ENCODE measurements at regions not wholly inside any gene's neighbourhood (a gene's known extent, or its start where the extent isn't known, plus 50 kb on each side); places are given as distances from the start of the nearest gene placed in this dataset.

DNA sequence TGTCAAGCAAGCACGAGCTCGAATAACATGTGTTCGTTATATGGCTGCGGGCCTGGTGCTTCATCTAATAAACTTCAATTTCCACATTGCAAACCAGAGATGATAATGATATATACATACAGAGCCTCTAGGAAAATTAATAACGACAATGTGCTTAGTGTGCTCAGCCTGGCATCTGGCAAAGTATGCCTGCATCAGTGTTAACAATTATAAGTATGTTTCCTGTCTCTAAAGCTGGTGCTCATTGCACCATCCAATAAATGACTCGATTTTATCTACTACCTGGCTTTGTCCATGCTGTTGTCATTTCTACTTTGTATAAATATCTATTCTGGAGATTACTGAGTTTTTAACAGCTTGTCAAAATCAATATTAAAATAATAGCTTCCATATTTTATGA is 1402.6 kb downstream of the MRPL39 start:
- no peak for DNase-seq

DNA sequence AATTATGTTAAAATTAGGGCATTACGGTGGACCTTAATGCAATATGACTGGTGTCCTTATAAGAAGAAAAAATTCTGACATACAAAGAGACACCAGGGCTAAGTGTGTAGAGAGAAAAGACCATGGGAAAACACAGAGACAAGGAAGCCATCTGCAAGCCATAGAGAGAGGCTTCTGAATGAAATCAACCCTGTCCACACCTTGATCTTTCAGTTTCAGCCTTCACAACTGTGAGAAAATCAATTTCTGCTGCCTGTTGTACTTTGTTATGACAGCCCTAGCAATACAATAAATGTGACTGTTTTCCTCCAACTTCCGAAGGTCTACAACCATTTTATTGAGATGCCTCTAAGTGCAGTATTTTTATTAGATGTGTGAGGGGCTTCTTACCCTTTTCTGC is 1407.2 kb downstream of the MRPL39 start:
- DNase-seq = no peak

DNA sequence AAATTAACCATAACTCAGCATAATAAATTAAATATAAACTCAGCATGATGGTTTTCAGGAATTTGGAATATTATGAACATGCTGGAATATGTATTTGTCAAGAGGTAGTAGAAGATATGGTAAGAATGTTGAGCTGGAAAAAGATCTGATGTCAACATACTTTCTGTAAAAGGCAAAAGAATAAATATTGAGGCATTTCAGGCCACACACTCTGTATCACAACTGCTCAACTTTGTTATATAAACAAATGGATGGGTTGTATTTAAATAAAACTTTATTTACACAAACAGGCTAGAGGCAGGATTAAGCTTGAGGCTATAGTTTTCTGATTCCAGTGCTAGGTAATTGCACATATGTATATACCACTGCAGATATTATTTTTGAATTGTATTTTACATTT is 1409.4 kb downstream of the MRPL39 start:
- no peak for DNase-seq

DNA sequence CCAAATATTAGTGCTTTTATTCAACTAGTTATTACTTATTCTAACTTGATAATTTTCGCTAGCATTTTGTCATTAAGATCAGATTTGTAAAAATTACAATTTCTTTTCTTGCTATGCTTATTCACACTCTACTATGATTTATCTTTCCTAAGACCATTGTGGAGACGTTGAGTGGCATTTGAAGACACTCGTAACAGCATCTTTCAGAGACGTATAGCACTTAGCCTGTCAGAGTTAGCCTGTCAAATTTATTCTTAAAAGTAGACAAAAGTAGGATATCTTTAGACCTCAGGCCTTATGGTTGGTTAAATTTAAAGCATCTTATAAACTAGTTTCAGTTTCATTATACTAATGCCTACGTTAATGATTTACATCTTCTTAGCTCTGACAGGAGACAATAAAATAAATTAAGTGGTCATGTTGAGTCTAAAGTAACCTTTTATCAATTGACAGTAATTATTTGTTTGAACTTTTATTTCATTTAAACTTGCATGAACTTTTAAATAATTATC is 1410.1 kb downstream of the MRPL39 start:
- DNase-seq = no peak

DNA sequence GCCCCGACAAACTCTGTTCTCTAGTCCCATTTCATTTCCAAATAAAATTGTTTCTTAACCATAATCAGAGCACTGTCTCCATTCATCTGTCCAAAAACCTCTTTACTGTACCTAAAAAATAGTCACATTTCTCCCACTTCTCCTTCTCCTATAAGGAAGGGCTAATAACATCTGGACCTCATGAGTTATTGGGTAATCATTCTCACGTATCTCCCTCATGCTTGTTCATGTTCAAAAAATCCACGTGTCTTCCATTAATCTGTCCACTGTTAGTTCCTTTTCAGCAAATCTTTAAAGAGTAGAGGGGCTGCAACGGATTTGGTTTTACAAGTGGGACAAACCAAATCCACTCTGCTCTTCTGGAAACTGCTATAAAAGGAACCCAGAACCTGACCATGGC is 1418.8 kb downstream of the MRPL39 start:
- DNase-seq = no peak

DNA sequence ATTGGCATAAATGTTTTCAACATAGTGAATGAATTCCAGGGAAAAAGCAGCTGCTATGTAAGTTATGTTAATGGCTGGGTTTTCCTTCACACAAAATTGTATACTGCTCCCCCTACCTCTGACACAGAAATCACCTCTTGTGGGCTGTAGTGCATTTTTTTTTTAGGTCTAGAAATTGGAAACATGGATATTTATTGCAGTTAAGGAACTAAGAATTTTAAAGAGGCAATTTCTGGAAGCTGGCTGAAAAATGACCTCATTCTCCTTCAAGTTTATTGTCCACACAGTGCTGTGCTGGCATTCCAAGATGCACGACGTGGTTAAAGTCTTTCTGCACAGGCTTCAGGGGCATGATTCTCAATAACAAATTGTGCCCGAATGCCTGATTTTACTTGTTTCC is 1424.2 kb downstream of the MRPL39 start:
- DNase-seq = no peak

DNA sequence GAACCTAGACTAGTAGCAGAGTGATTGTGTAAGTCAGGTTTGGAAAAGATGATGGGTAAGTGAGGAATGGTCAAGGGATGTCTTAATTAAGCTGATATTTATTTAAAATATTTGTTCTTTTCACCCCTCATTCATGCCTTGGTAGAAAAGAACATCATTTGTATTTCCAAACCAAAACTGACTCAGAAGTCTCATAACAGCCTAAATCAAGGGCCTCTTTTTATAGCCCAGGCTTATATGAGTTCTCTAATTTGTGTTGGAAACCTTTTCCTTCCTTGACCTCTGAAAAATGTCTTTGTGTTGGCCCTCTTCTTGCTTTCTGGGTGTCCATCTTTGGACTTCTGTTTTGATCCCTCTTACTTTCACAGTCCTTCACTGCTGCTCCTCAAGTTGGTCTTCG is 1428.2 kb downstream of the MRPL39 start:
- no peak for DNase-seq

DNA sequence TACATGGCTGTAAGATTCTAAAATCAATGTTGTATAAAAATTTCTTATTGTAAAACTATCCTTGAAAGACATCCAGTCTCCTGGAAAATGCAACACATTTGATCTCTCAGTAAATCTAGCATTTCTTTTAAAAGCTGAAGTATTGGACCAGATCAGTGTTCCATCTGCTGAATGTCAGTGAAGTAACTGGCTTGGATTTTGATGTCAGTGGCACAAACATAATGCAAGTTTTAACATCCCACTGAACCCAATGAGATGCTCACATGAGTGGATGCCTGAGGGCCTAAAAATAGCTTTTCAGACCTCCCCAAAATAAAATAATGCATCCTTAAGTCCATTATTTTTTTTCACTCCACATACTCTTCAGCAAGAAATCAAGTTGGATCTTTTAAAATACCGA is 1432.2 kb downstream of the MRPL39 start:
- no peak for DNase-seq

DNA sequence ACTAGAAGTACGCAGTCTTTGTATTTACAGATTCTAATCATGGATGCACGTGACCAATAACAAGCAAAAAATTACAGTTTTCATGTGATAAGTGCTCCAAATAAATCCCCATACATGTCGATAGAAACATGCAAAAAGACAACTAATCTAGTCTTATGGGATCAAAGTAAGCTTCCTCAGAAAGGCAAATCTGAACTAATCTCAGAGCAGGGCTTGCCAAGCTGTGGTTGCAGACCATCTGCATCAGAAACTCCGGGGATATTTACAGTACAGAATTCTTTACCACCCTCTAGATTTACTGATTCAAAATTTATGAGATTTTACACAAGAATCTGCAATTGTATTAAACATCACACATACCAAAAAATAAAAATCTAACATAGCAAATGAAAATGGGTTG is 1435.5 kb downstream of the MRPL39 start:
- DNase-seq = no peak

DNA sequence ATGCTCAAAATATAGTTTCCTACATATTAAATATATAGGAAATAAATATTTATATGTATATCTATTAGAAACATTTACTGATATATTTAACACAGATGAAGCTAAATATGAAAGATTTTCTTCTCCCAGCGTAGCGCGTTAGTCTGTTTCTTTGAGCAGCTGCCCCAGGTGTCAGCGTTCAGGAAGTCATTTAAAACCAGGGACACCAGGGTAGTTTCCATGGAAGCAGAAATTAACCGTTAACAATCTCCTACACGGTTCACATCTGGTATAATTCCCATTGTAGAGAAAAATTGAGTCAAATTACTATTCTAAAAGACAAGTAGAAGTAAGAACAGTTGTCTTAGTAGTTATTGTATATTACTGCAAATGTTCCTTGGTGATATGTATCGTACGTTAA is 1443.7 kb downstream of the MRPL39 start:
- DNase-seq = no peak

DNA sequence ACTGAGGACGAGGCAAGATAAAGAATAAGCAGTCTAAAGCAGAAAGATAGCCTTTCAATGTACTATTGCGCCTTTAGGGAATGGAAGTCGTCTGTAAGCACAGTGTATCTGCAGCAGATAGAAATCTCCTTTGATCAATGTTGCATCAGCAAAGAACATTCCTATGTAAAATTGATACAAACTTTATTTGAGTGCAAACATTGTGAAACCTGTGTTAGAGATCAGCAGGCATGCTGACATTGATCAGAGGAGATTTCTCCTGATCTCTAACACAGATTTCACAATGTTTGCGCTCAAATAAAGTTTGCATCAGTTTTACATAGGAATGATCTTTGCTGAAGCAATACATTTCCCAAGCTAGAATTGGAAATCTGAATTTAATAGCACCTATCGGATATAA is 1446.8 kb downstream of the MRPL39 start:
- no peak for DNase-seq

DNA sequence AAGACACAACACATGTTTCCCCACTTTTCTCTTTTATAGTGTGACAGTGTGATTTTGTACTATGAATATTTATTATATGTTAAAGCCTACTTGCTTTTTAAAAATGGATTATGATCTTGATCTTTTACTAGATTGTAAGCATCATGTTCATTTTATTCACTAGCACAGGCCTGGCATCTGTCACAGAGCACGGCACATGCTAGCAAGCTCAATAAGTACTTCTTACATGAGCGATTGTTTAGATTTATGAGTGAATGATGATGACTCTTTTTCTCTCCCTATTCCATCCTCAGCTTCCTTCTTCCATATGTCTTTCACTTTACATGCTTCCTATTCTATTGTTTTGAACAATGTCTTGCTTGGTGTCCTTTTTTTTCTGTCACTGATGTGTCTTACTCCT is 1454.1 kb downstream of the MRPL39 start:
- no peak for DNase-seq

DNA sequence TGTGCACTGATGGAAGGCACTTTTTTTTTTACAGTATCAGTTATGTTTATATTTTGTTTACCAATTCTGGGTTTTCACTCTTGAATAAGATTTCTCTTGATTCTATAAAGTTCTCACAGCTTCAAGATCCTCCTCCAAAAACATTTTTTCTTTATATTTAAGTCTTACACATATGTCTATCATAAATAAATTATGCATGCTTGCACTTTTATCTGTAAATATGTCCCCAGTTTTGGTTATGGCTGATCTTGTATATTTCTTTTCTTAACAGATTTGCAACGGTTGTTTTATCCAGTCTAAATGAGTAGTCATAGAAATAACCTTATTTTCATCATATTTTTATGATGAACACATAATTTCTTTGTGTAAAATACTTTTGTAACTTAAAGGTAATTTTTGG is 1456.5 kb downstream of the MRPL39 start:
- DNase-seq = no peak

DNA sequence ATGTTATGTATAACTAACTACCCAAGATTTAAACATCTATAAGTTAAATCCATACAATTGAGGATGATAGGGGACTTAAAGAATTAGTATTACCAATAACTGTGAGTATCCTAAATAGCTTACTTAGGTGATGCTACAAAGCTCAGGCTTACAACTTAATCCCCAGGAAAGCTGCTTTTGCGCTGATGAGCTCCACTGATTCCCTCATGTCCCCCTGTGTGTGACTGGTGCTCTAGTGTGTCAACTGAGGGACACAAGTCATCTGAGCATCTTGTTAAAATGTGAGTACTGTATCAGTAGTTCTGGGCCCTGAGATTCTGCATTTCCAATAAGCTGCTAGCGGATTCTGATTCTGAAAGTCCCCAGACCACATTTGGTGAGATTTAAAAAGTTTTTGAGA is 1458.8 kb downstream of the MRPL39 start:
- DNase-seq = no peak

DNA sequence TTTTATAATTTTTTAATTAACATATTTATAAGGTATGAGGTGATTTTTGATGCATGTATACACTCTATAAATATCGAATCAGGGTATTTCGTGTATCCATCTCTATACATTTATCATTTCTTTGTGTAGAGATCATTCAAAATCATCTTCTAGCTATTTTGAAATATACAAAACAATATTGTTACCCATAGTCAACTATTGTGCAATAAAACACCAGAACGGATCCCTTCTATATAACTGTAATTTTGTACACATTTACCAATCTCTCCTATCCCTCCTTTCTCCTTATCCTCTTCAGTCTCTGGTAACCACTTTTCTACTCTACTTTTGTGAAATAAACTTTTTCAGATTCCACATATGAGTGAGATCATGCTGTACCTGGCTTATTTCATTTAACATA is 1459.6 kb downstream of the MRPL39 start:
- DNase-seq = no peak

DNA sequence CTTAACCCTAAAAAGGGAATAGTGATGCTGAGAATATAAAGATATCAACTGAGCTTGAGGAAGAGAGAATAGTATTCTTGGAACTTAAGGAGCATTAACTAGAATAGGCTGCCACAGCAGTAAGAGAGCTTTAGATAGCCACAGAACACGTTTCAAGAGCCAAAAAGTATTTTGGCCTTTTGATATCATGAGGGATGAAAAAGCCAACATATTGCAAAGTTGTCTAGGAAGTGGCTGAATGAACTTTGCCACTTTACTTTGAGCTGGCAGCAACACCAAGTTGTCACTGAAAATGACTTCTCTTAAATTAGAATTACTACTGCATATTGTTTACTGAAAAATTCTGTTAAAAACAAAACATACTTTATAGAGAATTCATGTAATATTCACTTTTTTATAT is 1476.2 kb downstream of the MRPL39 start:
- DNase-seq = no peak

DNA sequence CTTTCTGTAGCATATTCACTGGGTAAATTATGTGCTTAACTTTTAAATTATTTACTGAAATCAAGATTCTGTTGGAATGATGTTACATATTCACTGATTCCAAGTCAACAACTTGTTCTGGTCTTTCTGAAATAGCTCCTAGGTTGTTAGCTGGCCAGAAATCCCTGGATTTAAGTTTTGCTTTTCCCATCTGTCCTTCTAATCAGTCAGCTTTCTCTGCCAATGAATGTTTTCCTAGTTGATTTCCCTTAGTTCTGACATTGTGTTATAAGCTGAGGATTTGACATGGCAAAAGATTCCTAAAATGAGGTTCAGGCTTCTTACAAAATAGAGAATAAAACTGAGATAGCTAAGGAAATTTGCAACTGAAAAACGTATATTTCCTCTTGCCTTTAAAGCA is 1479.6 kb downstream of the MRPL39 start:
- no peak for DNase-seq

DNA sequence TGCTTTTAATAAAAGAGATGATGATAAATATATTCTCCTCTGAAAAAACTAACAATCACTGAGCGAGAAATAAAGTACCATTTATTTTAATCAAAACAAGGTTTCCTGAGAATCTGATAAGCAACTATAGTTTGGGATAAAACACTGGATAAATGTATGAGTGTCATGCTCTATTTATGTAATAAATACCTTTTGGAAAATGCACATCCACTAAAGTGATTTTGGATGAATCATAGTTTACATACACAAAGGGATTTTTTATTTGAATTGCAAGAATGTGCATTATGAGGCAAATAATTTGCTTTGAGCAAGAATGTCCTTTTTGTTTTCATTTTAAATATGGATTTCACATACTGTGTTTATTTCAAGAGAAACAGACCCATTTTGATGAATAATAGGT is 1483.5 kb downstream of the MRPL39 start:
- DNase-seq = no peak

DNA sequence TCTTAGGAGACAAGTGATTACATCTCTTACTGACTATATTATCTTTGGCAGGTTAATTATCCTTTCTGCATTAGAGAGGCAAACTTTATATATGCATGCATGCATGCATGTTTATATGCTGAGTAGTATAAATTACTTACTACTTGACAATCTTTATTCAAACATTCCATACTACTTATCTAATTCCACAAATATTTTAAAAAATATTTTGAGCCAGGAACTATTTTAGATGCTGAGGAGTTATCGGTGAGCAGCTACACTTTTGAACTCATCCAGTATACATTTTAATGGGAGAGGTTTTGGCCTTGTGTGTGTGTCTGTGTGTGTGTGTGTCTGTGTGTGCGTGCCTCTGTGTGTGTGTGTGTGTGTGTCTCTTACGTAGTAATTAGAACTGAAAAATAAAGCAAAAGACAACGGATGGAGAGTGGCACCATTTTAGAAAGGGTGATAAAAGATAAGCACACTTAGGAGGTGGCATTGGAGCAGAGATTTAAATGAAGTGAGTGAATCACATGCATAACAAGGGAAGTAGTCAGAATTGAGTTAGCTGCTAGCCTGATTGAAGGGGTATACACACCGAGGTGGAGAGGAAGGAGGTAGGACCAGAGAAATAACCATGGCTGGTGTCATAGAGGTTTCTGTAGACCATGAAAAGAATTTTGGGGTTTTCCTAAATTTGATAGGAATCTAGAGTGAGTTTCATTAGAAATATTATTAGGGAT is 1488.4 kb downstream of the MRPL39 start:
- DNase-seq = no peak

DNA sequence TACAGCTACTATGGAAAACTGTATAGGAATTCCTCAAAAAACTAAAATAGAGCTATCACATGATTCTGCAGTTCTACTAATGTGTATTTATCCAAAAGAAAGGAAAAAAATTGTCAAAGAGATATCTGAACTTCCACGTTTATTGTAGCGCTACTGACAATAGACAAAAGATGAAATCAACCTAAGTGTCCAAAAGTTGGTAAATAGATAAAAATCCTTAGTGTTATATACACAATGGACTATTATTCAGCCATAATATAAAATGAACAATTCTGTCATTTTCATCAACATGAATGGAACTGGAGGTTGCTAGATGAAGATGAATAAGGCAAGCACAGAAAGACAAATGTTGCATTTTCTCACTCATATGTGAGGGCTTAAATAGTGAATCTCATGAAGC is 1492.1 kb downstream of the MRPL39 start:
- no peak for DNase-seq

DNA sequence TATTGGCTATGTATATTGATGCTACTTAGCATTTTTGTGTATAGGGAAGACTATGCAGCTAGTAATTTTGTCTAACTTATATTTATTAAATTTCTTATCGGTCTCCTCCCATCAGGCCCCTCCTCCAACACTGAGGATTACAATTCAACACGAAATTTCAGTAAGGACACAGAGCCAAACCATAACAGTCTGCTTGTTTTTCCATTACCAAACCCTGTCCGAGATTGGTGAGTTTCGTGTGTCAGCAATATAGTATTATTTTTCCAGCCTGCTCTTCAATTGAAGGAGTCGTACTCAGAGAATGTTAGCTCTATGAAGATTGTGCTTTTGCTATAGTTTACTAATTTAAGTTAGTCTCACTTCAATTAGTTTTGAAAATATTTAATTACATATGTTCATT is 1495.3 kb downstream of the MRPL39 start:
- no peak for DNase-seq

DNA sequence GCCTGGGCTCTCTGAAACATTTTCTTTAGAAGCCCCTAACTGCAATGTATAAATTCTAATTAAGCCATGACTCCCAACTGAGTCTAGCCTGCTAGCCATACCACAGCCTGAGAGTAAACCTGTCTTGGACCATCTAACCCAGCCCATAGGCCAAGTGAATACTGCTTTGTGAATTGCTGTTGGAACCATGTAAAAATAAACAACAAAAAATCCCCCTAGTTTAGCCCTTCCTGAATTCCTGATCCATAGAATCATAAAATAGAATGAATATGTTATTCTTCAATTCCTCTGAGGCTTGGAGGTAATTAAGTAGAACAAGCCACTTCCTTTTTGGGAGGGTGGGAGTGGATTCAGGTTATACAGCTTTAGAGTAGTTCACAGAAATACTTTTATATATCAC is 1496.4 kb downstream of the MRPL39 start:
- DNase-seq = no peak

DNA sequence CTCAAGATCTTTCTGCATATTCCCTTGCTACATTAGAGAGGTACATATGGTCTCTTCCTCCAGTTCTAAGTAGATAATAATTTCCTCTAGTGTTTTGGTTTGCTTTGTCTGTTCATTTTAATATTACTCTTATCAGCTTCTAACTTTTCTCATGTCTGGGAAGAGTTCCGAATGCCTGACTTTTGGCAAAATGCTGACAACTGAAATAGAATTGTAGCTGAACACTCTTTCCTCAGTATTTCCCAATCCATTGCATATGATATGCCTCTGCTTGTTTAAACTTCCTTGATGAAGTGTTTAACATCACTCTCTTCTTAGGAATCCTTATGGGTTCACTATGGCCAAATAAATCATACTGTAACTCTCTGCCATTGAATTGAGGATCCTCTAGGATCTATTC is 1510.1 kb downstream of the MRPL39 start:
- no peak for DNase-seq

DNA sequence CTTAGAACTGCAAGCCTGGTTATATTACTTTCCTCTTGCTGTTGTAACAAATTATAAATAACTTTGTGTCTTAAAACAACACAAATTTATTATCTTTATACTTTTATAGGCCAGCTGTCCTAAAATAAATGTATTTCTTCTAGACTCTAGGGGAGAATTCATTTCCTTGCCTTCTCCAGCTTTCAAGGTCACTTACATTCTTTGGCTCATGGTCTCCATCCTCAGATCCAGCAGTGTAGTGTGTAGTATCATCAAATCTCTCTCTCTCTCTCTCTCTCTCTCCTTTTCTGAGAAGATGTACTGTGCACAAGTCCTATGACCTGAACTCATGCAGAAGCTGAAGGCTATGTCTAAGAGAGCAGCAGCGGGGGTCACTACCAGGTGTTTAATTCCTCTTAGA is 1510.6 kb downstream of the MRPL39 start:
- no peak for DNase-seq

DNA sequence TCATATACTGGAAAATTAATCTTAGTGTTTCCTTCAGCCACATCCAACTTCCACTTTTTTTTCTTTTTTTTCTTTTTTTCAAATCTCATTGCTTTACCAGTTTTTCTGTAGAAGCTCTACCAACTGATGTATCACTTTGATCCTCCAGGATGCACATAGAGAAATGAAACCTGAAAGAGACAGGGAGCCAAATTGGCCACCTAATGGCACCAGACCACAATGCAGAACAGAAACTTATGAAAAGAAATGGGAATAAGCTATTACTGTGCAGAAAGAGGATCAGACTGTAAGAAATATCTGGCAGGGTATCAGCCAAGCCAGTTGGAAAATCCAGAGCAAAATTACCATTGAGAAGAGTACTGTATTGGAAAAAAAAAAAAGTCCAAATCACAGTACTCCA is 1514.2 kb downstream of the MRPL39 start:
- no peak for DNase-seq

DNA sequence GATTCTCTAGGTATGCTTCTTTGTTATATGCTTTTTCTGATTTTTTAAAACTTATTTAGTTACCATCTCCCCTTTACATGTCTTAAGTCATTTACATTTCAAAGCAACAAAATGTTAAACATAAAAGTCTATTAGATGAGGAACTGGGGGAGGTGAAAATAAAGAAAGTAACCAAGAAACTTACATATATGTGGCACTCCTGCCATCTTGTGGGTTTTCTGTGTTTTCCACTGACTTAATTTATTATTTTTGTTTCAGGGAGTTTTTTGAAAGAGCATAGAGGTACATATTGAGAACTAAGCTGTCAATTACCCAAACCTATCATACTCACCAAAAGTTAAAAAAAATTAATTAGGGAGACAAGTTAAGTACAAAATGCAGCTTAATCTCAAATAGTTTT is 1531.1 kb downstream of the MRPL39 start:
- no peak for DNase-seq
